GM21717 (cell line): ENCODE measurements at regions not wholly inside any gene's neighbourhood (a gene's known extent, or its start where the extent isn't known, plus 50 kb on each side); places are given as distances from the start of the nearest gene placed in this dataset.
"Not testable (repeated sequence)": the region's sequence is repeated elsewhere in the genome, so short reads cannot be mapped to it uniquely, and the experiment has no call there.

Experiments
- ATAC-seq: cut with Tn5 transposase; IDR thresholded peaks from one replicate; pipeline ENCODE4 v1.9.1; 2021; ENCODE audit warnings: mild to moderate bottlenecking, moderate library complexity; ENCODE audit not compliant: unreplicated experiment

- no peak for ATAC-seq
These were observed 918.5 kb upstream of the POT1 start for GRCh38 chr7:125848157-125848556.

DNA sequence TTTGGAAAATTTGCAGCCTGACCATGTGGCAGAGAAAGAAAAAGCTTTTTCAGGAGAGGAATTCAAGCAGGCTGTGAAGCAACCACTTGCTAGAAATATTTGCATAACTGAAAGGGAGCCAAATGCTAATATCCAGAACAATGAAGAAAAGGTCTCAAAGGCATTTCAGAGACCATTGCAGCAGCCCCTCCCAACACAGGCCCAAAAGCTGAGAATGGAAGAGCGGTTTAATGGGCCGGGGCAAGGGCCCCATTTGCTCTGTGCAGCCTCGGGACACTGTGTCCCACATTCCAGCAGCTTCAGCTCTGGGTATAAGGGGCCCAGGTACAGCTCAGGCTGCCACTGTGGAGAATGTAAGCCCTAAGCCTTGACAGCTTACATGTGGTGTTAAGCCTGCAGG, 918.1 kb upstream of the POT1 start:
- no peak for ATAC-seq

DNA sequence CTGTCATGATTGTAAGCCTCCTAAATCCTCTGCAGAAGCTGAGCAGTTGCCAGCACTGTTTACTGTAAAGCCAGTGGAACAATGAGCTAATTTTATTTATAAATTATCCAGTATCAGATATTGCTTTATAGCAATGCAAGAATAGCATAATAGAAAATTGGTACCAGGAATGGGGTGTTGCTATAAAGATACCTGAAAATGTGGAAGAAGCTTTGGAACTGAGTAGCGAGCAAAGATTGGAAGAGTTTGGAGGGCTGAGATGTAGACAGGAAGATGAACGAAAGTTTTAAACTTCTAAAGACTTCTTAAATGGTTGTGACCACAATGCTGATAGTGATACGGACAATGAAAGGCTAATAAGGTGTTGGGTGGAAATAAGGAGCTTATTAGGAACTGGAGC, 917.4 kb upstream of the POT1 start:
- ATAC-seq, result no peak

- ATAC-seq, result no peak
These were observed 916.1 kb upstream of the POT1 start for GRCh38 chr7:125845686-125846085.

- ATAC-seq, result no peak
These were observed 904.8 kb upstream of the POT1 start for GRCh38 chr7:125834421-125834820.

DNA sequence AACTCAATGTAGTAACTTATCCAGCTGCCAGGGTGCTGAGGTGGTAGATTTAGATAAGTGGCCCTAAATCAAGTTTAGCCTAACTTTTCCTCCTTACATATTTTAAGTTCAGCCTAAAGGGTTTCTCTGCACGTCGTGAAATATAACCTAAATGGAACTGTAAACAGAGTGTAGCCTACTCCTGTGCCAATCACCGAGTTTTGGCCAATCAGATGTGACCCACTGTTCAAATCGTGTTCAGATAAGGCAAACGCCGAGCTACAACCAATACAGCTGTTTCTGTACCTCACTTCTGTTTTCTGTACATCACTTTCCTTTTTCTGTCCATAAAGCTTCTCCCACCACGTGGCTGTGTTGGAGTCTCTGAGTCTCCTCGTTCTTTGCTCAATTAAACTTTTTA, 904.2 kb upstream of the POT1 start:
- ATAC-seq, result no peak

DNA sequence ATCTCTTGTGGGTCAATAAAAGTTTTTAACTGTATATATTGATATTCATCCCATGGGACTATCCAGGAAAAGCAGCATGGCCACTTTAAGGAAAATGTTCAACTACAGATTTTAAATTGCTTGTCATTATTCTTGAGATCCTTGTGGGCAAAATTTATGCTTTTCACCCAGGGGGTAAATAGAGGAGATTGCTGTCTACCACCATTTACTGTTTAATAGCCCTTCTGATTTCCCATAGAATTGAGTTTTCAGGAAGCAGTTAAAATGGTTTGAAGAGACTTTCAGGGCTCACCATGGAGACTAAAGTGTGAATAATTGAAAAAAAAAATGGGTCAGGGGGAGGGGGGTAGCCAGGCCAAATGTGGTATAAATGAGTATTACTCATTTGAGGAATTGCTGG, 901.1 kb upstream of the POT1 start:
- ATAC-seq, result no peak

- no peak for ATAC-seq
These were observed 898.6 kb upstream of the POT1 start for GRCh38 chr7:125828153-125828700.

- ATAC-seq, result no peak
These were observed 893.9 kb upstream of the POT1 start for GRCh38 chr7:125823538-125823937.

GRCh38 chr7:125820495-125820894, 890.9 kb upstream of the POT1 start:
- no peak for ATAC-seq

DNA sequence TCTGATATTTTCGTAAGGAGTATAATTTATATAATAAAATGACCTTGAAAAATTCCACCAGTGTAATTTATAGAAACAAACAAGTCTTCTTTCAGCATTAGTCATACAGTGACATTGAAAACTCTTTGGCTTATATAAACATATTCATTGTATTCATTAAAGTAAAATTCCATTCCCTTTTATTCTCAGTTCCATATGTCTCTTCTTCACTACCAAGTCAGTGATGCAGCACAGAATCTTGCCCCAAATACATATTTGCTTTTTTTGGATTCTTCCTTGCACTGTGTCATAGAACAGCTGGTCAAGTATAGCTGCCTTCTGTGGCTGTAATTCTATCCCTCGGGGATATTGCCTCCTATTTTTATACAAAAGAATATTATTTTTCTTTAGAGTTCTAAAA, 884.5 kb upstream of the POT1 start:
- no peak for ATAC-seq

- ATAC-seq, result not testable (repeated sequence)
These were observed 876.9 kb upstream of the POT1 start for GRCh38 chr7:125806491-125806890.

DNA sequence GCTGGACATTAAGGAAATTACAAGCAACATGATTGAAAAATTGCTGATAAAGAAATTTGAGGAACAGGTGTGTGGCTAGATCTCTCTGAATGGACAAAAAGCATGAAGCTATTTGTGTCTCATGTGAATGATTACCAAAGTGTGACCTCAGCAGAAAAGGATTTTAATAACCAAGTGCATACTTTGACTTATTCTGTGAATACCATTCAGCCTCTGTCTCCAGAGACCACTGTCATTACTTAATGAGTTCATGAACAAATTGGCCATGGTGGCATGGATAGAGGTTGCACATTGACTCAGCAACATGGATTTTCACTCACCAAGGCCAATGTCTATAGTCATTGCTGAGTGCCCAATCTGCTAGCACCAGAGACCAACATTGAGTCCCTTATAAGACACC, 874.6 kb upstream of the POT1 start:
- no peak for ATAC-seq

GRCh38 chr7:125780153-125780552, 850.5 kb upstream of the POT1 start:
- ATAC-seq, result no peak

DNA sequence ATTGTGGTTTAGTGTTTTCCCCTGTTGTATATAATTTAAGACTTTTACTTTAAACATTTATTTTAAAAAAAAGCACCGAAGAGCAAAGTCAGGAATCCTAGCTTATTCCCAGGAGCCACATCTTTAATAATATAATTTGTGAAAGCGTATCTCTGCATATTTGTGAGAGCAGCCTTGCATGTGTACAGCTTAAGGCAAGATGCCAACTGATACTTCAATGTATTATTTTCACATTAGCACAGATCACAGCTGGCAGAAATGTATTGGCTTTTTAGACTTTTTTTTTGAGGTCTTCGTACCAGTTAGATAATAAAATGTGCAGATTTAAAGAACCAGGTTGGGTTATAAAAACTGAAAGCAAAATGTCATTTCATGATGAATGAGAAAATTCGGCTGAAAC, 845.7 kb upstream of the POT1 start:
- ATAC-seq, result no peak

DNA sequence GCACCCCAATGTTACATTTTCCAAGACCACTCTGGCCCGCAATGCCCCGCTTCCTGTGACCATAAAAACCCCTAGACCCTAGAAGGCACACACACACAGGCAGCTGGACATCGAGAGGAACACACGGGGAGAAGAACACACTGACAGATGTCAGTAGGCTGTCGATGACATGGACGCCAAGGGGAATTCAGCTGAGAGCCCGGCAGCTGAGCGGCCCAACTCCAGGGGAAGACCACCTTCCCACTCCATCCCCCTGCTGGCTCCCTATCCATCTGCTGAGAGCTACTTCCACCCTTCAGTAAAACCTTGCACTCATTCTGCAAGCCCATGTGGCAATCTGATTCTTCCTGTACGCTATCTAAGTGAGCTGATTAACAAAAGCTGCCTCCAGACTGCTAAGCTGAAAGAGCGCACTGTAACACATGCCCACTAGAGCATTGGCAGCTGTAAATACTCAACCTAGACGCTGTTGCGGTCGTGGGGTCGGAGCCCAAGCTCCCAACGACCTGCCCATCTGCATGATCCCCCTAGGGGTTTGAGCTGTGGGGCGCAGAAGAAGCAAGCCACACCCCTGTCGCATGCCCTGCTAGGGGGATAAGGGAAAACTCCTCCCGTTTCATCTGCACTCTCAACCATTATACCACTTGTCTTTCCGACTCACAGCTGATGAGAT, 843.6 kb upstream of the POT1 start:
- no peak for ATAC-seq

- ATAC-seq, result no peak
These were observed 818.3 kb upstream of the POT1 start for GRCh38 chr7:125747966-125748365.

DNA sequence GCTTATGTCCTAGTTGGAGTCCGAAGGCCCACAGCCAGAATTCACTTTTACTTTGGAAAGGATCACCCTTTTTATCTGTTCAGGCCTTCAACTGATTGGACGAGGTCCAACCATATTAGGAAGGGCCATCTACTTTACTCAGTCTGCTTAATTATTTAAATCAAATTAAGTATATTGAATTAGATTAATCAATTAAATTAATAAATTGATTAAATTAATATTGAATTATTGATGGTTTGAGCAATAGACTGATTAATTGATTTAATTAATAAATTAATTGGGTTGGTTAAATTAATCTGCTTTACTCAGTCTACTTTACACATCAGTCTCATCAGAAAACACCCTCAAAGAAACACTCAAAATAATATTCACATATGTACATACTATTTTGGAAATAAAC, 816.9 kb upstream of the POT1 start:
- ATAC-seq, result no peak

- ATAC-seq, result no peak
These were observed 797.6 kb upstream of the POT1 start for GRCh38 chr7:125727215-125727614.

DNA sequence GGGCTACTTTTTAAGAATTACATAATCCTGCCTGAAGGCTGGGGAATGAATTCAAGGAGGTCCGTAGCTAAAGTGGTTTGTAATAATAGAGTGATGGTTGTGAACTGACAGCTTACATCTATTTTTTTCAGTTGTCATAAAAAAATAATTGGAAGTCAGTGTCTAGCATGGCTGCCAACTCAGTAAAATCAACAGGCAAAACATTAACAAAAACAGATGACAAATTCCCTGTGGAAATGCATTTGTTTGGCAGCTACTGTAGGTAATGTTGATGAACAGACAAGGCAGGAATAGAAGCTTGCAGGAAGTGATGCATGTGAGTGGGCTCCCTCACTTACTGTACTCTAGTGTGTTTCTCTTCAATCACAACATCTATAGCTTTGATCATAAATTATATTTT, 766.0 kb upstream of the POT1 start:
- no peak for ATAC-seq

DNA sequence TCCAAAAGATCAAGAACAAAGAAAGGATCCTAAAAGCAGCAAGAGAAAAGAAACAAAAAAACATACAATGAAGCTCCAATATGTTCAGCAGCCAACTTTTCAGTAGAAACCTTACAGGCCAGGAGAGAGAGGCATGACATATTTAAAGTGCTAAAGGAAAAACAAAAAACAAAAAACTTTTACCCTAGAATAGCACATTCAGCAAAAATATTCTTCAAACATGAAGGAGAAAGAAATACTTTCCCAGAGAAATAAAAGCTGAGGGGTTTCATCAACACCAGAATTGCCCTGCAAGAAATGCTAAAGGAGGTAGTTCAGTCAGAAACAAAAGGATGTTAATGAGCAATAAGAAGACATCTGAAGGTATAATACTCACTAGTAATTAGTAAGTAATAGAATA, 753.5 kb upstream of the POT1 start:
- ATAC-seq, result no peak

DNA sequence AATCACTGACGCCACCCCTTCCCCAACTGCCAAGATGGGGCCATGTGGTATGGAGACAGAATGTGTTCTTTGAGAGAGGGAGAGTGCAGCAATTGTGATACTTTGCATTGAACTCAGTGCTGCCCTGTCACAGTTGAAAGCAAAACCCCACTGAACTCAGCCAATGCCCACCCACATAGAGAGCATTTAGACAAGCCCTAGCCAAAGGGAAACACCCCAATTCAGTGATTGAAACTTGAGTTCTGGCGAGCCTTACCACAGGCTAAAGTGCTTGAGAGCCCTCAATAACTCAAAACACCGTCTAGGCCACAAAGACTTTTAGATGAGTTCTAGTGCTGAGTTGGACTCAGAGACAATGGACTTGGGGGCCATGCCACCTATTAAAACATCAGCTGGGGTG, 751.9 kb upstream of the POT1 start:
- ATAC-seq, result peak; percentile 77

- no peak for ATAC-seq
These were observed 749.1 kb upstream of the POT1 start for GRCh38 chr7:125678771-125679170.
